Peyer's patch (tissue), 4 donors: ENCODE measurements at regions not wholly inside any gene's neighbourhood (a gene's known extent, or its start where the extent isn't known, plus 50 kb on each side); places are given as distances from the start of the nearest gene placed in this dataset.

Experiments used
- CTCF ChIP-seq, 6 experiments: fragments of 450-650 bp in 4 of 6; fragments of 200-600 bp in 2 of 6; sonication (generic) in 1 of 6; IDR thresholded peaks; one replicate each; pipeline ENCODE4 v1.5.1; 2017 to 2019; ENCODE audit warnings: antibody characterized with exemption in 6 of 6, mild to moderate bottlenecking in 3 of 6, moderate library complexity in 1 of 6
- POLR2A ChIP-seq, 2 donors: fragments of 450-650 bp; IDR thresholded peaks; one replicate each; pipeline ENCODE4 v1.5.1; 2017; ENCODE audit warnings: antibody characterized with exemption in 2 of 2, mild to moderate bottlenecking in 2 of 2, moderate library complexity in 2 of 2

GRCh38 chrX:723781-724180 lies 93.2 kb downstream of the SHOX start:
- TF ChIP-seq CTCF (IDR thresholded peaks at IDR 0.05) = no peak
- TF ChIP-seq POLR2A (IDR thresholded peaks at IDR 0.05) = no peak
